Liver (tissue), 7 donors: ENCODE measurements at regions not wholly inside any gene's neighbourhood (a gene's known extent, or its start where the extent isn't known, plus 50 kb on each side); places are given as distances from the start of the nearest gene placed in this dataset.

Source experiments
- DNase-seq: peaks from one replicate; pipeline ENCODE4 v3.0.0-alpha.2; 2017; ENCODE audit warnings: low spot score
- H3K27ac ChIP-seq, 2 donors: one replicate each; pipeline ENCODE4 v1.7.0; 2013; ENCODE audit warnings: inconsistent platforms in 2 of 2, low read length in 2 of 2, control low read depth in 1 of 2, low read depth in 1 of 2, mild to moderate bottlenecking in 1 of 2
- H3K27me3 ChIP-seq, 4 donors: one replicate each; pipeline versions ENCODE4 v1.6.1 to v1.7.0; 2013; ENCODE audit warnings: low read length in 3 of 4, inconsistent platforms in 1 of 4, mild to moderate bottlenecking in 1 of 4, moderate library complexity in 1 of 4; ENCODE audit not compliant: control insufficient read depth in 4 of 4, insufficient read depth in 4 of 4
- H3K36me3 ChIP-seq, 4 donors: one replicate each; pipeline versions ENCODE4 v1.6.1 to v1.7.0; 2013; ENCODE audit warnings: low read length in 3 of 4, mild to moderate bottlenecking in 3 of 4, low read depth in 1 of 4, moderate library complexity in 1 of 4; ENCODE audit not compliant: control insufficient read depth in 4 of 4, insufficient read depth in 3 of 4
- H3K4me1 ChIP-seq, 4 donors: one replicate each; pipeline versions ENCODE4 v1.6.1 to v1.7.0; 2013; ENCODE audit warnings: low read length in 3 of 4, mild to moderate bottlenecking in 3 of 4, moderate library complexity in 1 of 4; ENCODE audit not compliant: control insufficient read depth in 4 of 4, insufficient read depth in 4 of 4
- H3K4me3 ChIP-seq, 3 donors: one replicate each; pipeline versions ENCODE4 v1.6.1 to v1.7.0; 2013; ENCODE audit warnings: low read length in 3 of 3, control low read depth in 1 of 3, low read depth in 1 of 3, mild to moderate bottlenecking in 1 of 3
- H3K9ac ChIP-seq, 2 donors: one replicate each; pipeline ENCODE4 v1.7.0; 2013; ENCODE audit warnings: low read length in 2 of 2, mild to moderate bottlenecking in 2 of 2, moderate library complexity in 2 of 2, control low read depth in 1 of 2, low read depth in 1 of 2
- H3K9me3 ChIP-seq, 4 donors: one replicate each; pipeline versions ENCODE4 v1.6.1 to v1.7.0; 2013; ENCODE audit warnings: low read length in 3 of 4; ENCODE audit not compliant: control insufficient read depth in 4 of 4
- EGR1 ChIP-seq, 2 donors: IDR thresholded peaks; 2 replicates each; pipeline ENCODE4 v1.6.1; 2016 to 2018; ENCODE audit warnings: antibody characterized with exemption in 2 of 2, low read depth in 2 of 2
- FOXA1 ChIP-seq: IDR thresholded peaks from 2 replicates; pipeline ENCODE4 v1.6.1; 2016; ENCODE audit warnings: antibody characterized with exemption
- FOXA2 ChIP-seq: IDR thresholded peaks from 2 replicates; pipeline ENCODE4 v1.6.1; 2016; ENCODE audit warnings: antibody characterized with exemption
- GABPA ChIP-seq, 2 donors: IDR thresholded peaks in 1 of 2; conservative IDR thresholded peaks in 1 of 2; 2 replicates each; pipeline ENCODE4 v1.6.1; 2016; ENCODE audit warnings: antibody characterized with exemption in 2 of 2, mild to moderate bottlenecking in 1 of 2, moderate library complexity in 1 of 2
- HNF4A ChIP-seq, 2 donors: conservative IDR thresholded peaks; 2 replicates each; pipeline ENCODE4 v1.6.1; 2016; ENCODE audit warnings: antibody characterized with exemption in 2 of 2, mild to moderate bottlenecking in 2 of 2
- HNF4G ChIP-seq: IDR thresholded peaks from 2 replicates; pipeline ENCODE4 v1.6.1; 2016; ENCODE audit warnings: antibody characterized with exemption
- JUND ChIP-seq, 2 donors: IDR thresholded peaks; 2 replicates each; pipeline ENCODE4 v1.6.1; 2016; ENCODE audit warnings: antibody characterized with exemption in 2 of 2
- NR2F2 ChIP-seq: IDR thresholded peaks from 2 replicates; pipeline ENCODE4 v1.6.1; 2016; ENCODE audit warnings: antibody characterized with exemption
- RAD21 ChIP-seq, 2 donors: IDR thresholded peaks; 2 replicates each; pipeline ENCODE4 v1.6.1; 2016; ENCODE audit warnings: antibody characterized with exemption in 2 of 2, mild to moderate bottlenecking in 2 of 2
- REST ChIP-seq: IDR thresholded peaks from 2 replicates; pipeline ENCODE4 v1.6.1; 2016; ENCODE audit warnings: antibody characterized with exemption, mild to moderate bottlenecking
- RXRA ChIP-seq, 2 donors: IDR thresholded peaks; 2 replicates each; pipeline ENCODE4 v1.6.1; 2017 to 2018; ENCODE audit warnings: antibody characterized with exemption in 2 of 2, mild to moderate bottlenecking in 1 of 2
- SP1 ChIP-seq: IDR thresholded peaks from 2 replicates; pipeline ENCODE4 v1.6.1; 2018; ENCODE audit warnings: antibody characterized with exemption, mild to moderate bottlenecking
- TAF1 ChIP-seq: conservative IDR thresholded peaks from 2 replicates; pipeline ENCODE4 v1.6.1; 2016; ENCODE audit warnings: antibody characterized with exemption, mild to moderate bottlenecking
- YY1 ChIP-seq: IDR thresholded peaks from 2 replicates; pipeline ENCODE4 v1.6.1; 2016; ENCODE audit warnings: antibody characterized with exemption, mild to moderate bottlenecking
- WGBS: extraction: QIAGEN DNeasy Blood & Tissue Kit; methylation state at CpG from one replicate; pipeline ENCODE4 v1.1.7; 2013; 5-methylcytosine and 5-hydroxymethylcytosine counted together
- TF ChIP-seq, protein P1 (sequence below): IDR thresholded peaks from 2 replicates; pipeline ENCODE4 v1.6.1; 2016; ENCODE audit warnings: antibody characterized with exemption
- TF ChIP-seq, protein P2 (sequence below): IDR thresholded peaks from 2 replicates; pipeline ENCODE4 v1.6.1; 2016; ENCODE audit warnings: antibody characterized with exemption
- TF ChIP-seq, protein P3 (sequence below): IDR thresholded peaks from 2 replicates; pipeline ENCODE4 v1.6.1; 2016; ENCODE audit warnings: antibody characterized with exemption
- donor health status: healthy.
- donor health status: healthy.
- donor health status: healthy.
- donor health status: healthy.

DNA sequence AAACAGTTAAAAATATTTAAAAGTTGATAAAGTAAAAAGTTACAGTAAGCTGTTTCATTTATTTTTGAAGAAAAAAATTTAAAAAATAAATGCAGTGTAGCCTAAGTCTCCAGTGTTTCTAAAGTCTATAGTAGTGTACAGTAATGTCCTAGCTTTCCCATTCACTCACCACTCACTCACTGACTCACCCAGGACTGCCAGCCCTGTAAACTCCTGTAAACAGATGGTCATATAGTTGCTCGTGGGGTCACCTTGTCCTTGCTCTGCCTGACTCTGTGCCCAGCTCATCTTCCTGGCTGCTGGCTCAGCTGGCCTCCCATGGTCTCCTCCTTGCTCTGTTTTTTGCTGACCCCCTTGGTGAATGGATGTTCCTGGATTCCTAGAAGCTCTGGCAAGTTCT, 180.3 kb downstream of the VAPA start:
- Histone ChIP-seq H3K9me3 (no peaks in the 10 kb centered on the region), H3K4me1 (no peaks in the 10 kb centered on the region), H3K9ac (no peak overlapping the region), H3K27me3 (no peaks in the 10 kb centered on the region), H3K36me3 (no peaks in the 10 kb centered on the region), H3K27ac (no peak overlapping the region), H3K4me3 (no peak overlapping the region)
- WGBS = 47% methylated on average over 1 of the region's 1 CpG
- TF ChIP-seq RXRA (IDR thresholded peaks at IDR 0.05) = no peak
- DNase-seq = no peak

DNA sequence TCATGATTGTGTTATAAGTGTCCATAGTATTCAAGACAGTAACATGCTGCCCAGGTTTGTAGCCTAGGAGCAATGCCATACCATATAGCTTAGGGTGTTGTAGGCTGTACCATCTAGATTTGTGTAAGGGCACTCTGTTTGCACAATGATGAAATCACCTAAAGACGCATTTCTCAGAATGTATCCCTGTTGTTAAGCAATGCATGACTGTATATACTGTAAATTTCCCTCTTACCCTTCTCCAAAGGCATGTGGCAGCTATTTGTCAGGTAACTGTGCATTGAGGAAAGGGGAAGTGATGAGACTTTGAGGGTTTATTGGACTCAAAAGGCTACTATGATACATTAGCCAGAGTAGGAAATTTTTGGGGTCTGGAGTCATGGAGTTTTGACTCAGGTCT, 180.8 kb downstream of the VAPA start:
- TF ChIP-seq HNF4G = no peak
- TF ChIP-seq, protein P1, sequence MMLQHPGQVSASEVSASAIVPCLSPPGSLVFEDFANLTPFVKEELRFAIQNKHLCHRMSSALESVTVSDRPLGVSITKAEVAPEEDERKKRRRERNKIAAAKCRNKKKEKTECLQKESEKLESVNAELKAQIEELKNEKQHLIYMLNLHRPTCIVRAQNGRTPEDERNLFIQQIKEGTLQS = no peak
- TF ChIP-seq SP1 = no peak
- TF ChIP-seq REST = no peak
- TF ChIP-seq FOXA1 = no peak
- TF ChIP-seq, protein P2, sequence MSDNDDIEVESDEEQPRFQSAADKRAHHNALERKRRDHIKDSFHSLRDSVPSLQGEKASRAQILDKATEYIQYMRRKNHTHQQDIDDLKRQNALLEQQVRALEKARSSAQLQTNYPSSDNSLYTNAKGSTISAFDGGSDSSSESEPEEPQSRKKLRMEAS = no peak
- TF ChIP-seq EGR1 (IDR thresholded peaks at IDR 0.05; ENCODE audit: low read depth in 2 of 2) = no peak
- no peak for TF ChIP-seq RXRA (IDR thresholded peaks at IDR 0.05)
- no peak for TF ChIP-seq FOXA2
- no peak for TF ChIP-seq NR2F2
- TF ChIP-seq TAF1 = no peak
- TF ChIP-seq, protein P3, sequence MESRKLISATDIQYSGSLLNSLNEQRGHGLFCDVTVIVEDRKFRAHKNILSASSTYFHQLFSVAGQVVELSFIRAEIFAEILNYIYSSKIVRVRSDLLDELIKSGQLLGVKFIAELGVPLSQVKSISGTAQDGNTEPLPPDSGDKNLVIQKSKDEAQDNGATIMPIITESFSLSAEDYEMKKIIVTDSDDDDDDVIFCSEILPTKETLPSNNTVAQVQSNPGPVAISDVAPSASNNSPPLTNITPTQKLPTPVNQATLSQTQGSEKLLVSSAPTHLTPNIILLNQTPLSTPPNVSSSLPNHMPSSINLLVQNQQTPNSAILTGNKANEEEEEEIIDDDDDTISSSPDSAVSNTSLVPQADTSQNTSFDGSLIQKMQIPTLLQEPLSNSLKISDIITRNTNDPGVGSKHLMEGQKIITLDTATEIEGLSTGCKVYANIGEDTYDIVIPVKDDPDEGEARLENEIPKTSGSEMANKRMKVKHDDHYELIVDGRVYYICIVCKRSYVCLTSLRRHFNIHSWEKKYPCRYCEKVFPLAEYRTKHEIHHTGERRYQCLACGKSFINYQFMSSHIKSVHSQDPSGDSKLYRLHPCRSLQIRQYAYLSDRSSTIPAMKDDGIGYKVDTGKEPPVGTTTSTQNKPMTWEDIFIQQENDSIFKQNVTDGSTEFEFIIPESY = no peak
- TF ChIP-seq RAD21 (IDR thresholded peaks at IDR 0.05) = no peak
- TF ChIP-seq YY1 = no peak
- no peak for TF ChIP-seq GABPA (IDR thresholded peaks at IDR 0.05 in 1 of 2, conservative IDR thresholded peaks at IDR 0.05 in 1 of 2)
- no peak for TF ChIP-seq HNF4A (conservative IDR thresholded peaks at IDR 0.05)
- no peak for TF ChIP-seq JUND (IDR thresholded peaks at IDR 0.05)
- no peak overlapping the region for H3K27ac ChIP-seq
- no peaks in the 10 kb centered on the region for H3K27me3 ChIP-seq
- no peaks in the 10 kb centered on the region for H3K4me1 ChIP-seq
- no peak overlapping the region for H3K9ac ChIP-seq
- no peaks in the 10 kb centered on the region for H3K9me3 ChIP-seq
- no peaks in the 10 kb centered on the region for H3K36me3 ChIP-seq
- DNase-seq = no peak
- H3K4me3 ChIP-seq = no peak overlapping the region
- WGBS = 71% methylated on average over 1 of the region's 1 CpG
